SU-DHL-6 (cell line): ENCODE measurements at regions not wholly inside any gene's neighbourhood (a gene's known extent, or its start where the extent isn't known, plus 50 kb on each side); places are given as distances from the start of the nearest gene placed in this dataset.

ENCODE experiments used
- CTCF ChIP-seq: fragments of 200-600 bp; sonication (generic); IDR thresholded peaks from one replicate; pipeline ENCODE4 v1.5.1; 2017; ENCODE audit warnings: antibody characterized with exemption, mild to moderate bottlenecking, low read length, moderate library complexity; ENCODE audit not compliant: insufficient read depth, poor library complexity, severe bottlenecking
- EZH2phosphoT487 ChIP-seq: fragments of 200-600 bp; sonication (generic), shearing (Covaris generic); conservative IDR thresholded peaks from 2 replicates; pipeline ENCODE4 v1.6.1; 2018; ENCODE audit warnings: mild to moderate bottlenecking, antibody characterized with exemption, low read length, moderate library complexity, mixed read lengths

- TF ChIP-seq CTCF (no peak), EZH2phosphoT487 (no peak)
These were observed 142.2 kb upstream of the HDAC9 start for GRCh38 chr7:18353339-18353738.
